ENCODE measurements at regions not wholly inside any gene's neighbourhood (a gene's known extent, or its start where the extent isn't known, plus 50 kb on each side); places are given as distances from the start of the nearest gene placed in this dataset.

- TF ChIP-seq CTCF (IDR thresholded peaks at IDR 0.05) (no peak), POLR2A (IDR thresholded peaks at IDR 0.05) (no peak)
Observed at GRCh38 chr18:77737405-77737804, 487.8 kb downstream of the GALR1 start.
